Prostate gland (tissue), 2 donors: ENCODE measurements at regions not wholly inside any gene's neighbourhood (a gene's known extent, or its start where the extent isn't known, plus 50 kb on each side); places are given as distances from the start of the nearest gene placed in this dataset.

Experiments used
- POLR2A ChIP-seq: fragments of 450-650 bp; IDR thresholded peaks from one replicate; pipeline ENCODE4 v1.6.1; 2016; ENCODE audit warnings: antibody characterized with exemption, mild to moderate bottlenecking
- POLR2AphosphoS5 ChIP-seq: sonication (generic); formaldehyde crosslinking; IDR thresholded peaks from one replicate; pipeline ENCODE4 v1.6.1; 2017; ENCODE audit warnings: antibody characterized with exemption
- TF ChIP-seq, protein P1 (sequence below), 4 experiments: fragments of 200-600 bp in 2 of 4; fragments of 450-650 bp in 2 of 4; sonication (generic) in 2 of 4; IDR thresholded peaks; 1 replicate in 3 of 4; 2 replicates in 1 of 4; pipeline ENCODE4 v1.5.1; 2016 to 2019; ENCODE audit warnings: antibody characterized with exemption in 4 of 4, mild to moderate bottlenecking in 2 of 4, moderate library complexity in 2 of 4

DNA sequence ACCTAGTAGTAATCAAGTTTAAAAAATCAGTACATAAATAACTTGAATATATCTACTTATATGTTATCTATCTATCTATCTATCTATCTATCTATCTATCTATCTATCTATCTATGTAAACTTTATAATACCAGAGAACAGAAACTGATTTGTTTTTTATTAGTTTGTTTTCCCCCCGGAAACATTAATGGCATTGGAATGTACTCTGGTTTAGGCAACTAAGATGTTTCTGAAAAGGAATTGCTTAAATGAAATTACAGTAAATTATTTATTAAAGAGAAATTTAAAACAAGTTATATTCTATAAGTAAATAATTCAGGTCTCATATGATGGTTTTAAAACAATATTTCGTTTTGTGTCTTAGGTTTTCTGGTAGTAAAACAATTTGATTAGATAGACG is 681.0 kb upstream of the ADAMTS5 start:
- TF ChIP-seq, protein P1, sequence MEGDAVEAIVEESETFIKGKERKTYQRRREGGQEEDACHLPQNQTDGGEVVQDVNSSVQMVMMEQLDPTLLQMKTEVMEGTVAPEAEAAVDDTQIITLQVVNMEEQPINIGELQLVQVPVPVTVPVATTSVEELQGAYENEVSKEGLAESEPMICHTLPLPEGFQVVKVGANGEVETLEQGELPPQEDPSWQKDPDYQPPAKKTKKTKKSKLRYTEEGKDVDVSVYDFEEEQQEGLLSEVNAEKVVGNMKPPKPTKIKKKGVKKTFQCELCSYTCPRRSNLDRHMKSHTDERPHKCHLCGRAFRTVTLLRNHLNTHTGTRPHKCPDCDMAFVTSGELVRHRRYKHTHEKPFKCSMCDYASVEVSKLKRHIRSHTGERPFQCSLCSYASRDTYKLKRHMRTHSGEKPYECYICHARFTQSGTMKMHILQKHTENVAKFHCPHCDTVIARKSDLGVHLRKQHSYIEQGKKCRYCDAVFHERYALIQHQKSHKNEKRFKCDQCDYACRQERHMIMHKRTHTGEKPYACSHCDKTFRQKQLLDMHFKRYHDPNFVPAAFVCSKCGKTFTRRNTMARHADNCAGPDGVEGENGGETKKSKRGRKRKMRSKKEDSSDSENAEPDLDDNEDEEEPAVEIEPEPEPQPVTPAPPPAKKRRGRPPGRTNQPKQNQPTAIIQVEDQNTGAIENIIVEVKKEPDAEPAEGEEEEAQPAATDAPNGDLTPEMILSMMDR (IDR thresholded peaks at IDR 0.05) = no peak
- no peak for TF ChIP-seq POLR2A
- no peak for TF ChIP-seq POLR2AphosphoS5
